HepG2 (cell line): ENCODE measurements at regions not wholly inside any gene's neighbourhood (a gene's known extent, or its start where the extent isn't known, plus 50 kb on each side); places are given as distances from the start of the nearest gene placed in this dataset.

ENCODE experiments used
- ATAC-seq: fragments of 200-7000 bp; cut with Tn5 transposase; 3 replicates; pipeline ENCODE4 v1.9.1; 2020; ENCODE audit warnings: mild to moderate bottlenecking, moderate library complexity
- BruUV-seq: library from RNA; stranded (reverse); fragments of 400-500 nt; replicated peaks from 2 replicates; lab custom pipeline; 2021; lab: Mats Ljungman, UMichigan
- CTCF ChIA-PET: fragments of 300-600 bp; formaldehyde crosslinking; extraction: SDS; loops from one replicate; lab custom pipeline; 2021; ENCODE audit warnings: low total read pairs, inconsistent platforms, low intra/inter-chr PET ratio; lab: Yijun Ruan, JAX
- POLR2A ChIA-PET: fragments of 350-600 bp; sonication (Branson Sonifier 250); formaldehyde crosslinking; loops from one replicate; lab custom pipeline; 2020; ENCODE audit warnings: antibody characterized with exemption, inconsistent platforms; lab: Yijun Ruan, JAX
- DNase-seq: peaks from one replicate; pipeline ENCODE4 v3.0.0-alpha.2; 2015; ENCODE audit warnings: low spot score
- FAIRE-seq: peaks from 3 replicates; lab custom pipeline; 2011; peaks lifted over from hg19 to GRCh38; lab: Jason Lieb, UNC
- H2AFZ ChIP-seq: one replicate; pipeline ENCODE4 v1.6.1; 2011; ENCODE audit warnings: low read length, inconsistent platforms
- H3K27ac ChIP-seq: fragments of 300-600 bp; 3 replicates; pipeline ENCODE4 v1.8.0; 2011; ENCODE audit warnings: mixed run types, mild to moderate bottlenecking, mixed read lengths, low read length, inconsistent platforms; ENCODE audit not compliant: insufficient read depth; ENCODE audit errors: extremely low read length
- H3K27me3 ChIP-seq, 2 experiments: fragments of 200-600 bp in 1 of 2; 2 replicates in 1 of 2; 3 replicates in 1 of 2; pipeline versions ENCODE4 v1.6.0 to v1.8.0; 2011; ENCODE audit warnings: low read length in 2 of 2, mild to moderate bottlenecking in 2 of 2, moderate library complexity in 2 of 2, inconsistent platforms in 1 of 2; ENCODE audit not compliant: insufficient read depth in 2 of 2, control insufficient read depth in 1 of 2
- H3K36me3 ChIP-seq, 2 experiments: fragments of 200-600 bp in 1 of 2; replicated peaks in 1 of 2; 2 replicates in 1 of 2; 3 replicates in 1 of 2; pipeline versions ENCODE4 v1.5.1 to v1.8.0; 2011; ENCODE audit warnings: low read length in 2 of 2, inconsistent platforms in 1 of 2; ENCODE audit not compliant: insufficient read depth in 2 of 2, control insufficient read depth in 1 of 2
- H3K4me1 ChIP-seq: 2 replicates; pipeline ENCODE4 v1.5.1; 2012; ENCODE audit warnings: low read length, inconsistent platforms; ENCODE audit not compliant: insufficient read depth
- H3K4me2 ChIP-seq: 2 replicates; pipeline ENCODE4 v1.6.0; 2011; ENCODE audit warnings: low read depth, low read length, inconsistent platforms
- H3K4me3 ChIP-seq, 3 experiments: fragments of 200-600 bp in 1 of 3; sonication (generic), shearing (Covaris generic) in 1 of 3; replicated peaks in 1 of 3; 2 replicates each; pipeline ENCODE4 v1.5.1; 2011 to 2016; ENCODE audit warnings: low read length in 3 of 3, inconsistent platforms in 2 of 3, low read depth in 2 of 3, mild to moderate bottlenecking in 2 of 3, control low read depth in 1 of 3, mixed read lengths in 1 of 3; ENCODE audit not compliant: insufficient read depth in 1 of 3
- H3K79me2 ChIP-seq: one replicate; pipeline ENCODE4 v1.6.1; 2011; ENCODE audit warnings: low read length, inconsistent platforms; ENCODE audit not compliant: insufficient read depth
- H3K9ac ChIP-seq: 2 replicates; pipeline ENCODE4 v1.6.0; 2011; ENCODE audit warnings: mild to moderate bottlenecking, low read depth, low read length, inconsistent platforms; ENCODE audit not compliant: insufficient read depth
- H3K9me3 ChIP-seq: 2 replicates; pipeline ENCODE4 v1.5.1; 2012; ENCODE audit warnings: mild to moderate bottlenecking, low read length
- H4K20me1 ChIP-seq: 2 replicates; pipeline ENCODE4 v1.6.0; 2011; ENCODE audit warnings: inconsistent platforms, mild to moderate bottlenecking, low read length, moderate library complexity; ENCODE audit not compliant: insufficient read depth
- CBFB ChIP-seq: sonication (generic); formaldehyde crosslinking; IDR thresholded peaks from 2 replicates; pipeline ENCODE4 v1.4.0; 2020; ENCODE audit warnings: missing genetic modification reagents
- MED1 ChIP-seq: sonication (generic); formaldehyde crosslinking; IDR thresholded peaks from 2 replicates; pipeline ENCODE4 v1.4.0; 2020; ENCODE audit warnings: missing genetic modification reagents
- NFKBIZ ChIP-seq: IDR thresholded peaks from 2 replicates; pipeline ENCODE4 v1.6.1; 2018; ENCODE audit warnings: missing genetic modification reagents, missing compliant biosample characterization
- SNRNP70 ChIP-seq: fragments of 200-400 bp; formaldehyde crosslinking; IDR thresholded peaks from 2 replicates; pipeline ENCODE4 v1.6.1; 2017; ENCODE audit warnings: mild to moderate bottlenecking, low read depth, low read length, moderate library complexity
- ZNF780A ChIP-seq: sonication (generic); formaldehyde crosslinking; IDR thresholded peaks from 2 replicates; pipeline ENCODE4 v1.8.0; 2022; ENCODE audit warnings: mild to moderate bottlenecking, missing genetic modification reagents, moderate library complexity
- WGBS: methylation state at CpG from one replicate; pipeline ENCODE4 v1.1.6; 2017; ENCODE audit warnings: low lambda C conversion rate; 5-methylcytosine and 5-hydroxymethylcytosine counted together
- in situ Hi-C: cut with HindIII; loops from 2 replicates; pipeline ENCODE4 v1.10.0; 2017; ENCODE audit warnings: low pct_unique_long_range_greater_than_20kb; ENCODE audit not compliant: extremely low pct_ligation_motif_present
- intact Hi-C: fragments of 100-400 bp; cut with micrococcal nuclease; formaldehyde crosslinking; loops from one replicate; pipeline ENCODE4 v1.10.0; 2022; ENCODE audit not compliant: unreplicated experiment
- TF ChIP-seq, protein P1 (sequence below): sonication (generic); formaldehyde crosslinking; IDR thresholded peaks from 2 replicates; pipeline ENCODE4 v1.4.0; 2020; ENCODE audit warnings: low read depth, mild to moderate bottlenecking, missing genetic modification reagents
- TF ChIP-seq, protein P2 (sequence below): sonication (generic); formaldehyde crosslinking; IDR thresholded peaks from 2 replicates; pipeline ENCODE4 v1.8.0; 2022; ENCODE audit warnings: missing genetic modification reagents, mild to moderate bottlenecking, borderline replicate concordance

DNA sequence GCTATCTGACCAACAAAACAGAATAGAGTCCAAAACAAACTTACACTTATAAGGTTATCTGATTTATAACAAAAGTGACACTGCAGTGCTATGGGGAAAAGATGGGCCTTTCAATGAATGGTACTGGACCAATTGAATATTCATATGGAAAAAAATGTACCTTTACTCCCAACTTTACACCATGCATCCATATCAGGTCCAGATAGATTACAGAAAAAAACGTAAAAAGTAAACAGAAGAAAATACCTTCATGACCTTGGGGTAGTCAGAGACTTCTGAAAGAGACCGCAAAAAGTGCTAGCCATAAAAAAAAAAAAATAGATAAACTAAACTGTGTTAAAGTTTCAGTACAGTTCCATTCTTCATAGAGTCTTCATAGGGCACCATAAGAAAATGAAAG, 308.3 kb downstream of the GXYLT1 start:
- peaks cover 0 to 4% of the 10 kb centered on the region in 2 experiments; a peak in 2 of 5 replicates for H3K27me3 ChIP-seq
- CTCF ChIA-PET, result no interaction called here
- no peak for DNase-seq
- no peak overlapping the region for H2AFZ ChIP-seq
- H3K4me2 ChIP-seq, result no peak overlapping the region
- no TSS peak for BruUV-seq
- TF ChIP-seq ZNF780A (CRISPR knock-in tag), result no peak
- no peak for ATAC-seq
- FAIRE-seq, result no peak
- H3K36me3 ChIP-seq, result no peaks in the 10 kb centered on the region
- H3K4me3 ChIP-seq, result no peak overlapping the region
- H3K9ac ChIP-seq, result no peak overlapping the region
- in situ Hi-C loops (no loop called here), intact Hi-C loops (no loop called here)
- H3K79me2 ChIP-seq, result no peaks in the 10 kb centered on the region
- POLR2A ChIA-PET, result no interaction called here
- H4K20me1 ChIP-seq, result no peaks in the 10 kb centered on the region
- WGBS, result 21% methylated on average over 2 of the region's 2 CpGs
- H3K4me1 ChIP-seq, result no peaks in the 10 kb centered on the region
- H3K9me3 ChIP-seq, result no peaks in the 10 kb centered on the region
- no peak overlapping the region for H3K27ac ChIP-seq

DNA sequence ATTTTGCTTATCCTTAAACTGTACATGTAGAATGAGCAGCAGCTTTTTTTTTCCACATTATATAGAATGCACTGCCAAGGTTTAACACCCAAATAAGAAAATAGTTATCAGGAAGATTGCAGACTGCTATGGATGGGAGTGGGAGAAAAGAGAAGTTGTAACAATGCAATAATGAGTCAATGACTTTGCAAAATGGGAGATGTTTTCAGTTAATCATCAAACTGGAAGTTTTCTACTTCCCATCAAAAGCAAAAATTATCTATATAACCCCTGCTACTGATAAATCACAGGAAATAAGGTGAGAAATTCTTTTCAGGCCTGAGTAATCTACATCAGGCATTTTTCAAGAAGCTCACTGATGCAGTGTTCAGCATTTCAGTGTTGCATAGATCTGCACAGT, 309.1 kb downstream of the GXYLT1 start:
- FAIRE-seq, result no peak
- BruUV-seq, result no TSS peak
- H3K27me3 ChIP-seq, result peaks cover 0 to 4% of the 10 kb centered on the region in 2 experiments; a peak in 2 of 5 replicates
- no peak overlapping the region for H3K27ac ChIP-seq
- H3K36me3 ChIP-seq, result no peaks in the 10 kb centered on the region
- H3K9me3 ChIP-seq, result no peaks in the 10 kb centered on the region
- no peak overlapping the region for H3K4me3 ChIP-seq
- DNase-seq, result no peak
- no peak for TF ChIP-seq MED1 (CRISPR knock-in tag)
- TF ChIP-seq, protein P1, sequence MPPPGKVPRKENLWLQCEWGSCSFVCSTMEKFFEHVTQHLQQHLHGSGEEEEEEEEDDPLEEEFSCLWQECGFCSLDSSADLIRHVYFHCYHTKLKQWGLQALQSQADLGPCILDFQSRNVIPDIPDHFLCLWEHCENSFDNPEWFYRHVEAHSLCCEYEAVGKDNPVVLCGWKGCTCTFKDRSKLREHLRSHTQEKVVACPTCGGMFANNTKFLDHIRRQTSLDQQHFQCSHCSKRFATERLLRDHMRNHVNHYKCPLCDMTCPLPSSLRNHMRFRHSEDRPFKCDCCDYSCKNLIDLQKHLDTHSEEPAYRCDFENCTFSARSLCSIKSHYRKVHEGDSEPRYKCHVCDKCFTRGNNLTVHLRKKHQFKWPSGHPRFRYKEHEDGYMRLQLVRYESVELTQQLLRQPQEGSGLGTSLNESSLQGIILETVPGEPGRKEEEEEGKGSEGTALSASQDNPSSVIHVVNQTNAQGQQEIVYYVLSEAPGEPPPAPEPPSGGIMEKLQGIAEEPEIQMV (CRISPR knock-in tag), result no peak
- no peak for TF ChIP-seq SNRNP70
- no peak for TF ChIP-seq NFKBIZ (CRISPR knock-in tag)
- TF ChIP-seq, protein P2, sequence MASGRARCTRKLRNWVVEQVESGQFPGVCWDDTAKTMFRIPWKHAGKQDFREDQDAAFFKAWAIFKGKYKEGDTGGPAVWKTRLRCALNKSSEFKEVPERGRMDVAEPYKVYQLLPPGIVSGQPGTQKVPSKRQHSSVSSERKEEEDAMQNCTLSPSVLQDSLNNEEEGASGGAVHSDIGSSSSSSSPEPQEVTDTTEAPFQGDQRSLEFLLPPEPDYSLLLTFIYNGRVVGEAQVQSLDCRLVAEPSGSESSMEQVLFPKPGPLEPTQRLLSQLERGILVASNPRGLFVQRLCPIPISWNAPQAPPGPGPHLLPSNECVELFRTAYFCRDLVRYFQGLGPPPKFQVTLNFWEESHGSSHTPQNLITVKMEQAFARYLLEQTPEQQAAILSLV (CRISPR knock-in tag), result no peak
- no peak for TF ChIP-seq CBFB
- no peak overlapping the region for H2AFZ ChIP-seq
- H3K9ac ChIP-seq, result no peak overlapping the region
- no peak for ATAC-seq
- intact Hi-C loops (no loop called here), in situ Hi-C loops (no loop called here)
- no peak overlapping the region for H3K4me2 ChIP-seq
- H3K79me2 ChIP-seq, result no peaks in the 10 kb centered on the region
- no peaks in the 10 kb centered on the region for H4K20me1 ChIP-seq
- ChIA-PET CTCF (no interaction called here), POLR2A (no interaction called here)
- no peaks in the 10 kb centered on the region for H3K4me1 ChIP-seq
